ENCODE measurements at regions not wholly inside any gene's neighbourhood (a gene's known extent, or its start where the extent isn't known, plus 50 kb on each side); places are given as distances from the start of the nearest gene placed in this dataset.

DNA sequence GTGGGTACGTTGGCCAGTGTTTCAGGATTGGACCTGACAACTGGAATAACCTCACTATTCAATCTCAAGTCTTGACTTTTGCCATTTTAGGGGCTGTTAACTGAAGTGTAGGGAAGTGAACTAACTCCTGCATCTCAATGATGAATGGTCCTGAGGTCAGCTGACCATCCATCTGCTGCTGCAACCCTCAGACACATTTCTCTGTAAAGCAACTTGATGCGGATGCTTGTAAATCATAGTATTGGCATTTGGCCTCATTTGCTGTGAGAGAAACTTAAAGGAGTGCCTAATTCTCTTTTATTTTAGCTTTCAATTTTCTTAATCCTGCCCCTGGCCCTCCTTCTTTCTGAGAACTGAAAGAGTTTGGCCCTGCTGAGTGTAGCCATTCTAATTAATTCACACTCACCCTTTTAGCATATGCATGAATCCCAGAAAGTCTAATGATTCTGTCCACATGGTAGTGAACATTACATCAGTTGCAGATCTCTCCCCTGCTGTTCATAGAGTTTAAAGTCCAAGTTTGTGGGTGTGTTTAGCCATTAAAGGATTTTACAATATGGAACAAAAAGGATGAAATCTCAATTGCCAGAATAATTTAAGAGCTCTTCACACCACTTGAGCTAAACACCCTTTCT is 1531.4 kb upstream of the SLC10A2 start:
- Histone ChIP-seq H3K9me3 (no peaks in the 10 kb centered on the region), H3K4me3 (no peak overlapping the region), H3K27ac (no peak overlapping the region), H3K36me3 (ENCODE audit: low read depth, missing control alignments) (no peaks in the 10 kb centered on the region), H3K27me3 (no peaks in the 10 kb centered on the region), H3K4me1 (no peaks in the 10 kb centered on the region)
- intact Hi-C loops (cut with DNase I; ENCODE audit: low total_unique reads) = no loop called here
- TF ChIP-seq, protein P1, sequence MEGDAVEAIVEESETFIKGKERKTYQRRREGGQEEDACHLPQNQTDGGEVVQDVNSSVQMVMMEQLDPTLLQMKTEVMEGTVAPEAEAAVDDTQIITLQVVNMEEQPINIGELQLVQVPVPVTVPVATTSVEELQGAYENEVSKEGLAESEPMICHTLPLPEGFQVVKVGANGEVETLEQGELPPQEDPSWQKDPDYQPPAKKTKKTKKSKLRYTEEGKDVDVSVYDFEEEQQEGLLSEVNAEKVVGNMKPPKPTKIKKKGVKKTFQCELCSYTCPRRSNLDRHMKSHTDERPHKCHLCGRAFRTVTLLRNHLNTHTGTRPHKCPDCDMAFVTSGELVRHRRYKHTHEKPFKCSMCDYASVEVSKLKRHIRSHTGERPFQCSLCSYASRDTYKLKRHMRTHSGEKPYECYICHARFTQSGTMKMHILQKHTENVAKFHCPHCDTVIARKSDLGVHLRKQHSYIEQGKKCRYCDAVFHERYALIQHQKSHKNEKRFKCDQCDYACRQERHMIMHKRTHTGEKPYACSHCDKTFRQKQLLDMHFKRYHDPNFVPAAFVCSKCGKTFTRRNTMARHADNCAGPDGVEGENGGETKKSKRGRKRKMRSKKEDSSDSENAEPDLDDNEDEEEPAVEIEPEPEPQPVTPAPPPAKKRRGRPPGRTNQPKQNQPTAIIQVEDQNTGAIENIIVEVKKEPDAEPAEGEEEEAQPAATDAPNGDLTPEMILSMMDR (IDR thresholded peaks at IDR 0.05) = no peak
- no peak for TF ChIP-seq POLR2A (IDR thresholded peaks at IDR 0.05)
- DNase-seq = no peak
- WGBS, 2 donors = 95 to 97% methylated on average over 2 of the region's 2 CpGs

- no peak overlapping the region for H3K4me3 ChIP-seq
- H3K9me3 ChIP-seq = no peaks in the 10 kb centered on the region
- H3K27me3 ChIP-seq = no peaks in the 10 kb centered on the region
- WGBS, 2 donors = 18 to 46% methylated on average over 3 of the region's 3 CpGs
- no peaks in the 10 kb centered on the region for H3K36me3 ChIP-seq (ENCODE audit: low read depth, missing control alignments)
- intact Hi-C loops (cut with DNase I; ENCODE audit: low total_unique reads) = no loop called here
- DNase-seq = no peak
- H3K27ac ChIP-seq = no peak overlapping the region
- no peak for TF ChIP-seq POLR2A (IDR thresholded peaks at IDR 0.05)
- TF ChIP-seq, protein P1 (IDR thresholded peaks at IDR 0.05) = no peak
- no peaks in the 10 kb centered on the region for H3K4me1 ChIP-seq
Measured at GRCh38 chr13:104595511-104595910, 1529.3 kb upstream of the SLC10A2 start.

DNA sequence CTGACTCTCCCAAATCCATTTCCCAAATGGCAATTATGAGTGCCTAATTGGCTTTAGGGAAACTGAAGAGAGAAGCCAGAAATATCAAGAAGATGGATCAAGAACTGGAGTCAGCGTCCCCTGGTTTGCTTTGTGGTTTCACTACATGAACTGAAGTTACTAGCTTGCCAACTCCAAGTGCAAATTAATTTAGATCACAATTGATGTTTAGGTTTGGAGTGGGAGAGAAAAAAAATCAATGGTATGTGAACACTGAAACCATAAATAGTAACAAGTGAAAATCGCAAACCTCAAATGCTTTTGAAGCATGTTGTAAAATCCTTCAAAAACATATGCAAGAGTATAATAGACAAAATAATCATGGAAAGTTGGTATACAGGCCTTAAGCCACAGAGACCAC is 1528.6 kb upstream of the SLC10A2 start:
- Histone ChIP-seq H3K4me3 (no peak overlapping the region), H3K4me1 (no peaks in the 10 kb centered on the region), H3K27ac (no peak overlapping the region), H3K36me3 (ENCODE audit: low read depth, missing control alignments) (no peaks in the 10 kb centered on the region), H3K9me3 (no peaks in the 10 kb centered on the region), H3K27me3 (no peaks in the 10 kb centered on the region)
- intact Hi-C loops (cut with DNase I; ENCODE audit: low total_unique reads) = no loop called here
- no peak for DNase-seq
- TF ChIP-seq, protein P1 (IDR thresholded peaks at IDR 0.05) = no peak
- no peak for TF ChIP-seq POLR2A (IDR thresholded peaks at IDR 0.05)
- 64 to 77% methylated on average over 2 of the region's 2 CpGs for WGBS, 2 donors

- no peak for TF ChIP-seq POLR2A (IDR thresholded peaks at IDR 0.05)
- TF ChIP-seq, protein P1 (IDR thresholded peaks at IDR 0.05) = no peak
- no peak overlapping the region for H3K4me3 ChIP-seq
- no peaks in the 10 kb centered on the region for H3K27me3 ChIP-seq
- intact Hi-C loops (cut with DNase I; ENCODE audit: low total_unique reads) = no loop called here
- H3K27ac ChIP-seq = no peak overlapping the region
- WGBS, 2 donors = 86 to 91% methylated on average over 2 of the region's 2 CpGs
- H3K4me1 ChIP-seq = no peaks in the 10 kb centered on the region
- no peaks in the 10 kb centered on the region for H3K9me3 ChIP-seq
- DNase-seq = no peak
- H3K36me3 ChIP-seq (ENCODE audit: low read depth, missing control alignments) = no peaks in the 10 kb centered on the region
Measured at GRCh38 chr13:104593693-104594092, 1527.5 kb upstream of the SLC10A2 start.

DNA sequence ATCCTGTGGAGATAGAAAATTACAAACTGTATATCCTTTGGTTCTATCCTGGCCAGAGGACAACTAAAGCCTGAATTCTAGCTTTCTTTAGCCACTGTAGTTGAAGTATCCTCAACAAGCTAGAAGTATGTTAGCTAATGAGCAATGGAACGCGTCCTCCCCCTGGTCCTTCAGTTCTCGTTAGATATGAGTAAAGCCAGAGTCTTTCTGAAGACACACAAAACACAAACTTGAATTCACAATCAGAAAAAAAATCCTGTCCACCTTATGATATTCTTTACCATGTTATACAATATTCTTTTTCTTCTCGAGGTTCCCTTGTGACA is 1527.0 kb upstream of the SLC10A2 start:
- DNase-seq = no peak
- Histone ChIP-seq H3K9me3 (no peaks in the 10 kb centered on the region), H3K27me3 (no peaks in the 10 kb centered on the region), H3K4me1 (no peaks in the 10 kb centered on the region), H3K4me3 (no peak overlapping the region), H3K27ac (no peak overlapping the region), H3K36me3 (ENCODE audit: low read depth, missing control alignments) (no peaks in the 10 kb centered on the region)
- no peak for TF ChIP-seq POLR2A (IDR thresholded peaks at IDR 0.05)
- TF ChIP-seq, protein P1 (IDR thresholded peaks at IDR 0.05) = no peak
- intact Hi-C loops (cut with DNase I; ENCODE audit: low total_unique reads) = no loop called here
- 87 to 88% methylated on average over 4 of the region's 4 CpGs for WGBS, 2 donors
